ENCODE measurements at regions not wholly inside any gene's neighbourhood (a gene's known extent, or its start where the extent isn't known, plus 50 kb on each side); places are given as distances from the start of the nearest gene placed in this dataset.

GRCh38 chr11:79678780-79679452 is 238.1 kb upstream of the TENM4 start:
- H3K4me3 ChIP-seq: no peak overlapping the region
- no peaks in the 10 kb centered on the region for H3K36me3 ChIP-seq
- no peaks in the 10 kb centered on the region for H3K9me3 ChIP-seq
- H3K27ac ChIP-seq: no peak overlapping the region
- H3K4me1 ChIP-seq: no peaks in the 10 kb centered on the region
- DNase-seq: no peak
- no peaks in the 10 kb centered on the region for H3K27me3 ChIP-seq
- intact Hi-C loops (cut with DNase I; ENCODE audit: low total_unique reads): no loop called here
- TF ChIP-seq CTCF (IDR thresholded peaks at IDR 0.05): no peak

GRCh38 chr11:79676396-79676795 is 235.6 kb upstream of the TENM4 start:
- intact Hi-C loops (cut with DNase I; ENCODE audit: low total_unique reads): no loop called here

GRCh38 chr11:79675081-79675480 is 234.3 kb upstream of the TENM4 start:
- Histone ChIP-seq H3K9me3 (no peaks in the 10 kb centered on the region), H3K4me3 (no peak overlapping the region), H3K27ac (no peak overlapping the region), H3K27me3 (no peaks in the 10 kb centered on the region), H3K36me3 (no peaks in the 10 kb centered on the region), H3K4me1 (no peaks in the 10 kb centered on the region)
- TF ChIP-seq CTCF (IDR thresholded peaks at IDR 0.05): no peak
- no peak for DNase-seq
- intact Hi-C loops (cut with DNase I; ENCODE audit: low total_unique reads): no loop called here

More at GRCh38 chr11:79676396-79676795, 235.6 kb upstream of the TENM4 start:
- TF ChIP-seq CTCF (IDR thresholded peaks at IDR 0.05): no peak
- Histone ChIP-seq H3K36me3 (no peaks in the 10 kb centered on the region), H3K27ac (no peak overlapping the region), H3K9me3 (no peaks in the 10 kb centered on the region), H3K4me3 (no peak overlapping the region), H3K4me1 (no peaks in the 10 kb centered on the region), H3K27me3 (no peaks in the 10 kb centered on the region)
- no peak for DNase-seq

- Histone ChIP-seq H3K9me3 (no peaks in the 10 kb centered on the region), H3K36me3 (no peaks in the 10 kb centered on the region), H3K27ac (no peak overlapping the region), H3K27me3 (no peaks in the 10 kb centered on the region), H3K4me3 (no peak overlapping the region), H3K4me1 (no peaks in the 10 kb centered on the region)
- intact Hi-C loops (cut with DNase I; ENCODE audit: low total_unique reads): no loop called here
- no peak for DNase-seq
- no peak for TF ChIP-seq CTCF (IDR thresholded peaks at IDR 0.05)
Measured at GRCh38 chr11:79672786-79673185, 232.0 kb upstream of the TENM4 start.

GRCh38 chr11:79671401-79671800 is 230.6 kb upstream of the TENM4 start:
- Histone ChIP-seq H3K27ac (no peak overlapping the region), H3K9me3 (no peaks in the 10 kb centered on the region), H3K4me1 (no peaks in the 10 kb centered on the region), H3K27me3 (no peaks in the 10 kb centered on the region), H3K36me3 (no peaks in the 10 kb centered on the region), H3K4me3 (no peak overlapping the region)
- TF ChIP-seq CTCF (IDR thresholded peaks at IDR 0.05): no peak
- intact Hi-C loops (cut with DNase I; ENCODE audit: low total_unique reads): no loop called here
- no peak for DNase-seq

GRCh38 chr11:79670882-79671281 is 230.1 kb upstream of the TENM4 start:
- no peak overlapping the region for H3K27ac ChIP-seq
- TF ChIP-seq CTCF (IDR thresholded peaks at IDR 0.05): no peak
- no peaks in the 10 kb centered on the region for H3K36me3 ChIP-seq
- H3K4me3 ChIP-seq: no peak overlapping the region
- intact Hi-C loops (cut with DNase I; ENCODE audit: low total_unique reads): no loop called here
- H3K4me1 ChIP-seq: no peaks in the 10 kb centered on the region
- DNase-seq: no peak
- no peaks in the 10 kb centered on the region for H3K9me3 ChIP-seq
- no peaks in the 10 kb centered on the region for H3K27me3 ChIP-seq

All from tibial artery (tissue), 4 donors.